DOHH2 (cell line): ENCODE measurements at regions not wholly inside any gene's neighbourhood (a gene's known extent, or its start where the extent isn't known, plus 50 kb on each side); places are given as distances from the start of the nearest gene placed in this dataset.

Experiments
- H3F3A ChIP-seq: fragments of 200-600 bp; sonication (generic), shearing (Covaris generic); 2 replicates; pipeline ENCODE4 v1.6.0; 2016; ENCODE audit warnings: antibody characterized with exemption, mild to moderate bottlenecking; ENCODE audit not compliant: control insufficient read depth, insufficient read depth
- H3K27ac ChIP-seq: fragments of 200-600 bp; sonication (generic); 2 replicates; pipeline ENCODE4 v1.5.1; 2014; ENCODE audit warnings: low read depth, mild to moderate bottlenecking, low read length, moderate library complexity
- H3K27me3 ChIP-seq: fragments of 200-600 bp; sonication (generic); 2 replicates; pipeline ENCODE4 v1.6.1; 2014; ENCODE audit warnings: mild to moderate bottlenecking, low read length, mixed read lengths; ENCODE audit not compliant: control insufficient read depth
- H3K36me3 ChIP-seq: fragments of 200-600 bp; sonication (generic); 2 replicates; pipeline ENCODE4 v1.6.1; 2014; ENCODE audit warnings: mild to moderate bottlenecking, low read length, moderate library complexity, mixed read lengths; ENCODE audit not compliant: control insufficient read depth
- H3K4me1 ChIP-seq: fragments of 200-600 bp; sonication (generic); 2 replicates; pipeline ENCODE4 v1.6.1; 2014; ENCODE audit warnings: mild to moderate bottlenecking, low read length, mixed read lengths; ENCODE audit not compliant: control insufficient read depth
- H3K4me2 ChIP-seq: fragments of 200-600 bp; sonication (generic); 2 replicates; pipeline ENCODE4 v1.6.0; 2014; ENCODE audit warnings: mild to moderate bottlenecking, low read length, moderate library complexity
- H3K4me3 ChIP-seq: fragments of 200-600 bp; sonication (generic); 2 replicates; pipeline ENCODE4 v1.5.1; 2014; ENCODE audit warnings: mild to moderate bottlenecking, low read length, mixed read lengths
- H3K79me2 ChIP-seq: fragments of 200-600 bp; sonication (generic); 2 replicates; pipeline ENCODE4 v1.6.1; 2014; ENCODE audit warnings: mild to moderate bottlenecking, low read length, mixed read lengths; ENCODE audit not compliant: control insufficient read depth
- H3K9me2 ChIP-seq: fragments of 200-600 bp; sonication (generic); replicated peaks from 2 replicates; pipeline ENCODE4 v1.6.1; 2014; ENCODE audit warnings: mild to moderate bottlenecking, low read length, mixed read lengths; ENCODE audit not compliant: control insufficient read depth
- H3K9me3 ChIP-seq: fragments of 200-600 bp; sonication (generic); 2 replicates; pipeline ENCODE4 v1.6.1; 2014; ENCODE audit warnings: antibody characterized with exemption, low read length, mixed read lengths; ENCODE audit not compliant: control insufficient read depth, insufficient read depth
- H4K20me1 ChIP-seq: fragments of 200-600 bp; sonication (generic); 2 replicates; pipeline ENCODE4 v1.6.0; 2014; ENCODE audit warnings: low read depth, mild to moderate bottlenecking, antibody characterized with exemption, low read length, moderate library complexity; ENCODE audit not compliant: control insufficient read depth, insufficient read depth
- CTCF ChIP-seq: fragments of 200-600 bp; sonication (generic); IDR thresholded peaks from one replicate; pipeline ENCODE4 v1.5.1; 2014; ENCODE audit warnings: antibody characterized with exemption, mild to moderate bottlenecking, low read depth, low read length; ENCODE audit not compliant: poor library complexity, severe bottlenecking
- EZH2phosphoT487 ChIP-seq: fragments of 200-600 bp; sonication (generic); IDR thresholded peaks from 2 replicates; pipeline ENCODE4 v1.6.1; 2017; ENCODE audit warnings: borderline replicate concordance, mild to moderate bottlenecking, antibody characterized with exemption, low read length, moderate library complexity, mixed read lengths

- H3K27ac ChIP-seq, result no peak overlapping the region
- no peaks in the 10 kb centered on the region for H3K36me3 ChIP-seq
- peaks cover 25% of the 10 kb centered on the region for H3K27me3 ChIP-seq
- no peaks in the 10 kb centered on the region for H3K4me1 ChIP-seq
- H3F3A ChIP-seq, result no peaks in the 10 kb centered on the region
- no peaks in the 10 kb centered on the region for H4K20me1 ChIP-seq
- no peaks in the 10 kb centered on the region for H3K9me2 ChIP-seq
- no peak for TF ChIP-seq CTCF
- no peak overlapping the region for H3K4me2 ChIP-seq
- no peaks in the 10 kb centered on the region for H3K79me2 ChIP-seq
- H3K9me3 ChIP-seq, result no peaks in the 10 kb centered on the region
- no peak overlapping the region for H3K4me3 ChIP-seq
Measured at GRCh38 chr5:176727983-176728675, 80.8 kb downstream of the TSPAN17 start.

- TF ChIP-seq CTCF (no peak), EZH2phosphoT487 (no peak)
- Histone ChIP-seq H3K79me2 (no peaks in the 10 kb centered on the region), H3K9me3 (no peaks in the 10 kb centered on the region), H4K20me1 (no peaks in the 10 kb centered on the region), H3K27me3 (peaks cover 25% of the 10 kb centered on the region), H3K9me2 (no peaks in the 10 kb centered on the region), H3K4me1 (no peaks in the 10 kb centered on the region), H3K36me3 (no peaks in the 10 kb centered on the region), H3F3A (no peaks in the 10 kb centered on the region), H3K27ac (no peak overlapping the region), H3K4me2 (no peak overlapping the region), H3K4me3 (no peak overlapping the region)
Measured at GRCh38 chr5:176728831-176729251, 81.5 kb upstream of the UNC5A start.

- Histone ChIP-seq H3K27me3 (peaks cover 17% of the 10 kb centered on the region), H3K79me2 (no peaks in the 10 kb centered on the region), H3K9me3 (no peaks in the 10 kb centered on the region), H3K4me3 (no peak overlapping the region), H3K9me2 (no peaks in the 10 kb centered on the region), H3K36me3 (no peaks in the 10 kb centered on the region), H4K20me1 (no peaks in the 10 kb centered on the region), H3K4me2 (no peak overlapping the region), H3K4me1 (no peaks in the 10 kb centered on the region), H3F3A (no peaks in the 10 kb centered on the region), H3K27ac (no peak overlapping the region)
- TF ChIP-seq EZH2phosphoT487 (no peak), CTCF (no peak)
Measured at GRCh38 chr5:176730815-176731475, 79.4 kb upstream of the UNC5A start.
